HUES64 (cell line): ENCODE measurements at regions not wholly inside any gene's neighbourhood (a gene's known extent, or its start where the extent isn't known, plus 50 kb on each side); places are given as distances from the start of the nearest gene placed in this dataset.
"Not testable (repeated sequence)": the region's sequence is repeated elsewhere in the genome, so short reads cannot be mapped to it uniquely, and the experiment has no call there.

Source experiments
- H3K27ac ChIP-seq: 2 replicates; pipeline ENCODE4 v1.7.0; 2013; ENCODE audit warnings: low read depth, low read length, inconsistent platforms
- H3K27me3 ChIP-seq: 2 replicates; pipeline ENCODE4 v1.6.1; 2013; ENCODE audit warnings: mild to moderate bottlenecking, low read length; ENCODE audit not compliant: insufficient read depth
- H3K36me3 ChIP-seq: 2 replicates; pipeline ENCODE4 v1.6.1; 2013; ENCODE audit warnings: mild to moderate bottlenecking, low read length; ENCODE audit not compliant: insufficient read depth
- H3K4me1 ChIP-seq: 2 replicates; pipeline ENCODE4 v1.6.1; 2013; ENCODE audit warnings: mild to moderate bottlenecking, low read length, moderate library complexity; ENCODE audit not compliant: insufficient read depth
- H3K4me3 ChIP-seq: 2 replicates; pipeline ENCODE4 v1.5.1; 2013; ENCODE audit warnings: mild to moderate bottlenecking, low read length, moderate library complexity
- H3K9ac ChIP-seq: 2 replicates; pipeline ENCODE4 v1.6.1; 2013; ENCODE audit warnings: mild to moderate bottlenecking, low read depth, low read length
- H3K9me3 ChIP-seq: 2 replicates; pipeline ENCODE4 v1.6.1; 2013; ENCODE audit warnings: low read depth, low read length; ENCODE audit not compliant: insufficient read depth
- WGBS: fragments of 150-250, 120-280 bp; methylation state at CpG from one replicate; pipeline ENCODE4 v1.1.7; 2013; ENCODE audit warnings: missing lambda C conversion rate; 5-methylcytosine and 5-hydroxymethylcytosine counted together

DNA sequence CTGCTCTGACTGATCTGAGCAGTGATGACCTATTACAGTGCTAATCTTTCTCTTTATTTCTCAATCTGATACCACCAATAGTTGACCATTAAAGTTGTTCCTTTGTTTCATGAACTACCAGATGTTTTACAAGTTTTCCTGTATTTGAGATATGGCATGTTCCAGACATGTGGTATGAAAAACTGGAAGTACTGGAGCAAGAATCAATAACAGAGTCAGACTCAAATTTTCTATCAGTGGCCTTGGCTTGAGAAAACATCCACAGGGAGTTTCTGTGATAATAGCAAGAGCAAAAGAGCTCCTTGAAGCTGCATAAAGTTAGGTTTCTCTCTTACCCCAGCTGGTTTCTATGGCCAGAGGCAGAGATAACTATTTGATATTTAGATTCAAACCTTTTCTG lies 469.0 kb upstream of the STEAP1 start:
- Histone ChIP-seq H3K27me3 (no peaks in the 10 kb centered on the region), H3K4me3 (no peak overlapping the region), H3K27ac (no peak overlapping the region), H3K4me1 (no peaks in the 10 kb centered on the region), H3K9ac (no peak overlapping the region), H3K9me3 (peaks cover 17% of the 10 kb centered on the region; the same call in 1 of the 2 replicates), H3K36me3 (no peaks in the 10 kb centered on the region)

DNA sequence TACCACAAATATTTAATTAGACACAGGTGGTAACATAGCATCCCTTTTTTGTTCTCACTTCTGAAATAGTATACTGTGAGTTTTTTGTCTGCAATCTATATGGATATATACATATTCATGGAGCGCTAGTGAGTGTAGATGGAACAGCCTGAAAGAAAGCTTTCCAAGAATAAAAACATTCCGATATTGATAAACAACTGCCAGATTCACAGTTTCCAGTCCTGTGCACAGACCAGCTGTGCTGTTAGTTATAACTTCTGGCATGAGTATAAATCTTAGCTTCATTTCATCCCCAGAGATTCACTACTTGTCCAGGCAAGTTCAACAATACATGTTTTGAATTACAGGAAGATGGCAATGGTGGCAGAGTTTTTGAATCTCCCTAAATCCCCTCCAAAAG lies 467.1 kb upstream of the STEAP1 start:
- Histone ChIP-seq H3K27me3 (no peaks in the 10 kb centered on the region), H3K36me3 (no peaks in the 10 kb centered on the region), H3K4me1 (no peaks in the 10 kb centered on the region), H3K27ac (no peak overlapping the region), H3K9me3 (peaks cover 9% of the 10 kb centered on the region; the same call in 1 of the 2 replicates), H3K4me3 (no peak overlapping the region), H3K9ac (no peak overlapping the region)
- 100% methylated on average over 1 of the region's 2 CpGs for WGBS

DNA sequence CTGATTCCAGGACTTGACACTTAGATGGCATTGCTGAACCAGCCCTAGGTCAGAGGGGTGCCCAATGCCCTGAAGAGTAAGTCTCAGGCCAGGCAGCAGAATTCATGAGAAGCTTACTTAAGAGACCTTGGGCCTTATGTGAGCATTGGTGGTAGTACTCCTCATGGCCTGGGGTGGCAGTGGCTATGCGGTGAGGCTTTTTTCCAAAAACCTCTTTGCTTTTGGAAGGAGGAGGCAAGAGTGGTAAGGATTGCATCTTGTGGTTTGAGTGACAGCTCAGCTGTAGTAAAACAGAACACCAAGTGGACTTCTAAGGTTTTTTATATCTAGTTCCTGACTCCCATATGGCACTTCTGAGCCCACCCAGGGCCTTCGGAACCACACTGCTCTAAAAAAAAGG lies 459.0 kb upstream of the STEAP1 start:
- H3K27me3 ChIP-seq, result no peaks in the 10 kb centered on the region
- H3K4me3 ChIP-seq, result no peak overlapping the region
- H3K27ac ChIP-seq, result no peak overlapping the region
- no peaks in the 10 kb centered on the region for H3K4me1 ChIP-seq
- WGBS, result 96% methylated on average over 2 of the region's 2 CpGs
- H3K9me3 ChIP-seq, result peaks cover 47% of the 10 kb centered on the region
- no peak overlapping the region for H3K9ac ChIP-seq
- no peaks in the 10 kb centered on the region for H3K36me3 ChIP-seq

DNA sequence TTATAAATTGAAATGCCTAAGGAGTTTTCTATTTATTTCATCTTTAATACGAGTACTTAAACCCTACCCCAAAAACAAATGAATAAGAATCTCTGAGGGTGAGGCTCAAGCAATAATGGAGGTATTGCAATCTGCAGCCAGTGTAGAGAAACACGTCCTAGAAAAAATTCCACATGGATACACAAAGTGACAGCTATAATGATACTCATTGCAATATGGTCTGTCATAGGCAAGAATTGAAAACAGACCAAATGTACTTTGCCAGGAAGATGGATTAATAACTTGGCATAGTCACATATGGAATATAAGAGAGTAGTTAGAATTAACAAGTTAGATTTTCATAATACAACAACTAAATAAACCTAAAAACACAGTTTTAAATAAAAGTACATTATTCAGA lies 440.1 kb upstream of the STEAP1 start:
- no peak overlapping the region for H3K9ac ChIP-seq
- no peaks in the 10 kb centered on the region for H3K27me3 ChIP-seq
- 0 out of 2 replicates have a peak, but pooled peaks cover 9% of the 10 kb centered on the region for H3K9me3 ChIP-seq
- no peaks in the 10 kb centered on the region for H3K4me1 ChIP-seq
- H3K36me3 ChIP-seq, result no peaks in the 10 kb centered on the region
- 86% methylated on average over 1 of the region's 2 CpGs for WGBS
- H3K4me3 ChIP-seq, result no peak overlapping the region
- H3K27ac ChIP-seq, result no peak overlapping the region

DNA sequence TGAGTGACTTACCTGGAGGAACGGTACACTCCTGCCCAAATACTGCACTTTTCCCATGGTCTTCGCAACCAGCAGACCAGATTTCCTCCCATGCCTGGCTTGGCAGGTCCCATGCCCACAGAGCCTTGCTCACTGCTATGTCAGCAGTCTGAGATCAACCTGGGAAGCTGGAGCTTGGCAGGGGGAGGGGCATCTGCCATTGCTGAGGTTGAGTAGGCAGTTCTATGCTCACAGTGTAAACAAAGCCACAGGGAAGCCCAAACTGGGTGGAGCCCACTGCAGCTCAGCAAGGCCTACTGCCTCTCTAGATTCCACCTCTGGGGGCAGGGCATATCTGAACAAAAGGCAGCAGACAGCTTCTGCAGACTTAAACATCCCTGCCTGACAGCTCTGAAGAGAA lies 435.3 kb upstream of the STEAP1 start:
- WGBS, result 98% methylated on average over 2 of the region's 2 CpGs
- H3K9ac ChIP-seq, H3K27ac ChIP-seq, H3K36me3 ChIP-seq, H3K4me1 ChIP-seq, H3K27me3 ChIP-seq, H3K4me3 ChIP-seq: not testable (repeated sequence)
- peaks cover 17% of the 10 kb centered on the region; the same call in 1 of the 2 replicates for H3K9me3 ChIP-seq

DNA sequence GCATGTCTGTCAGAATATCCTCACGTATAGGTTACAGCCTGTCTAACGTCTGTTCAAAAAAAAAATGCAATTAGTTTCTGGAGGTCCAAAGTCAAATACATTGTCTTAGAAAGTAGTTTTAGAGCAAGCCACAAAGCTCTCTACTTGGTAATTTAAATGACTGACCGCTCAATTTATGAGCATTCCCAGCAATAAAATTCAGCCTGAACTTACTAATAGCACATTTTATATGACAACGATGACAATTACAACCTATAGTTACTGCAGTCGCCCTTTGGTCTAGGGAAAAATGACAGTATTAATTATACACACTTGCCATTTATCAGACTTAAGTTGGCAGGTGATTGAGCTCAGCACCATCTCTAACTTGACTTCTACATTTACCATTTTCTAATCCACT lies 425.8 kb upstream of the STEAP1 start:
- Histone ChIP-seq H3K4me1 (no peaks in the 10 kb centered on the region), H3K9ac (no peak overlapping the region), H3K27ac (no peak overlapping the region), H3K27me3 (no peaks in the 10 kb centered on the region), H3K9me3 (peaks cover under 1% of the 10 kb centered on the region; the same call in 1 of the 2 replicates), H3K4me3 (no peak overlapping the region), H3K36me3 (no peaks in the 10 kb centered on the region)
- 85% methylated on average over 5 of the region's 5 CpGs for WGBS

DNA sequence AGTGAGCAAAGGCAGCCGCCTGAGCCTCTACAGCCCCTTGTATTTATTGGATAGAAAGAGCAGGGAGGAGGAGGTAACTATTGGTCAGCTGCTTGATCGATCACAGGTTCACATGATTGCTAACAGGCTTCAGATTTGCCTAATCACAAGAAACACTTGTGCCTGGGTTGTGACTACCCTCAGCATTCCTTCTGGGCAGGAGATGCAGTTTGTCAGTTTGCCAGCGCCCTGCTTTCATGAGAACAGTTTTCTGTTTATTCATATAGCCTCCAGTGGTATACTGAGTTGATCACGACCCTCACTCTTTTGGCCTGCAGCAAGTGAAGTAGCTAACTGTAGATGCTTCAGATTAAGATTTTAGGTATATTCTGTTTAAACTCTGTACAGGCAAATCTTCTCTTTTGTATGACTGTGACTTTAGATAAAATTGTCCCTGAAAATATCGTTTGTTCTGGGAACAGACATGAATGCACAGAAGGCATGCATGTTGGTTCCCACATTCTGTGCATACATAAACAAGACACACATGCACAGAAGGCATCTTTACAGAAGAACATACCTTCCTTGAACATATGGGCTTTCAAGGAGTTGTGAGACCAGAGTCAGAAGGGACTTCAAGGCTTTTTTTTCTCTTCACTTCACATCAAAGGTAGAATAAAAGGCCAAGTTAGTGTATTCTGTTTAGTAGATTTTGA lies 422.4 kb upstream of the STEAP1 start:
- Histone ChIP-seq H3K4me3 (no peak overlapping the region), H3K27ac (no peak overlapping the region), H3K27me3 (no peaks in the 10 kb centered on the region), H3K9ac (no peak overlapping the region), H3K9me3 (peaks cover 12% of the 10 kb centered on the region; the same call in 1 of the 2 replicates), H3K36me3 (no peaks in the 10 kb centered on the region), H3K4me1 (no peaks in the 10 kb centered on the region)
- whole genome bisulfite sequencing, result 59% methylated on average over 5 of the region's 5 CpGs

DNA sequence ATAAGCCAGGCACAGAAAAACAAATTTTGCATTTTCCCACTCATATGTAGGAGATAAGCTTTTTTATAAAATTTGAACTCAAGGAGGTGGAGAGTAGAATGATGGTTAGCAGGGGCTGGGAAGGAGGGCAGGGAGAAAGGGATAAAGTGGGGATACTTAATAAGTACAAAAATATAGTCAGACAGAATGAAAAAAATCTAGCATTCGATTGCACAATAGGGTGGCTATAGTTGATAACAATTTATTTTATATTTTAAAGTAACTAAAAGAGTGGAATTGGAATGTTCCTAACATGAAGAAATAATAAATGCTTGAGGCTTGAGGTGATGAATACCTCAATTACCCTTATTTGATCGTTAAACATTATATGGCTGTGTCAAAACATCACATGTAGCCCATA lies 415.7 kb upstream of the STEAP1 start:
- no peaks in the 10 kb centered on the region for H3K4me1 ChIP-seq
- no peaks in the 10 kb centered on the region for H3K36me3 ChIP-seq
- H3K9ac ChIP-seq, result no peak overlapping the region
- WGBS, result no CpG with 5 or more reads among the region's 2 CpGs
- no peak overlapping the region for H3K27ac ChIP-seq
- H3K4me3 ChIP-seq, result no peak overlapping the region
- no peaks in the 10 kb centered on the region for H3K27me3 ChIP-seq
- H3K9me3 ChIP-seq, result peaks cover 23% of the 10 kb centered on the region

DNA sequence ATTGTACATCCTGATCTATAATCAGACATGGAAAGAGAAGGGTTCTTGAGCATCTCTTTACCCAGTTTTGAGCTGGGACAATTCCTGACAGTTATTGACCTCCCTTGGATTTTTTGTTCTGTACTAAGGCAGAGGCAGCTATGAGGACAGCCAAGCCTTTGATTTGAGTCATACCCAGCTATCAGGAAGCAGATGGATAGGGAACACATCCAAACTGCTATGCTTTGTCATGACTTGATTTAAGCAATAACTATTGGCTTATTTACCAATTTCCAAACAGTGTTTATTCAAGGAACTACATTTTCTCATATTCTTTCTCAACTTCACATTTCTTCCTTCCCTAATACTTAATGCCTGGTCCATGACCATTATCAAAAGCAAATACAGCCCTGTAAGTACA lies 396.4 kb upstream of the STEAP1 start:
- no peak overlapping the region for H3K9ac ChIP-seq
- no peaks in the 10 kb centered on the region for H3K36me3 ChIP-seq
- no peak overlapping the region for H3K4me3 ChIP-seq
- H3K27me3 ChIP-seq, result no peaks in the 10 kb centered on the region
- H3K4me1 ChIP-seq, result no peaks in the 10 kb centered on the region
- H3K27ac ChIP-seq, result no peak overlapping the region
- peaks cover 6% of the 10 kb centered on the region for H3K9me3 ChIP-seq

DNA sequence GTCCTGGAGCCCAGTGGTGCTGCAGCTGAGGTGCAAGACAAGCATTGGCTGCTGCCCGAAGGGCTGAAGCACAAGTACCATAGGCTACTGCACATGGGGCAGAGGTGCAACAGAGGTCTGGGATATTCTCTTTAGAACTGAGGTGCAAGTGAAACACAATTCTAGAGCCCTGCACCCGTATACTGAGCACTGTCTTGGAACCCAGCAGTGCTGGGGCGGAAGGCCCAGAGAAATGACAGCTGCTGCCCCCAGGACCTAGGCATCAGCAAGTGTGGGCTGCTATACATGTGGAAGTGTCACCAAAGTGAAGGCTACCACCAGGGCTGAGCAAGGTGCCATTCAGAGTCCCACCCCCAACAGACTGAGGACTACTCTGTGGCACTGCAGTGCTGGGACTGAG lies 393.6 kb upstream of the STEAP1 start:
- Histone ChIP-seq H3K27me3 (no peaks in the 10 kb centered on the region), H3K4me1 (no peaks in the 10 kb centered on the region), H3K36me3 (no peaks in the 10 kb centered on the region), H3K4me3 (no peak overlapping the region), H3K9me3 (peaks cover 6% of the 10 kb centered on the region), H3K27ac (no peak overlapping the region), H3K9ac (no peak overlapping the region)
- 89% methylated on average over 3 of the region's 3 CpGs for WGBS

DNA sequence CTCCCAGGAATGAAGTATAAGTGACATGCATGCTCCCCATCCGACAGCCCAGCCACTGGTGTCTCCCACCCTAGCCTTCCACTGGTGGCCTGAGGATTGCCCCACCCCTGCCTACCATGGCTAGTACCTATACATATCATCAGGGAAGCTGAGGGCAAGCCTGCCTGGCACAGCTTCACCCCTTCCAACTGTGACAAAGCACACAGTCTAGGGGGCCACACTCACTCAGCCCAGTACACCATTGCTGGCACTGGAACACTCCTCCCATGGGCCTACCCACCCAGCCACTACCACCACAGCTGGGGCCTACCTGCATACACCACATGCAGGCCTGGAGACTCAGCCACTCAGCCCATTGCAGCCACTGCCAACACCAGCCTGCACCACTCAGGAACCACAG lies 393.1 kb upstream of the STEAP1 start:
- Histone ChIP-seq H3K4me1 (no peaks in the 10 kb centered on the region), H3K27ac (no peak overlapping the region), H3K9ac (no peak overlapping the region), H3K4me3 (no peak overlapping the region), H3K27me3 (no peaks in the 10 kb centered on the region), H3K9me3 (peaks cover 7% of the 10 kb centered on the region; the same call in 1 of the 2 replicates), H3K36me3 (no peaks in the 10 kb centered on the region)
- 84% methylated on average over 1 of the region's 1 CpG for WGBS

DNA sequence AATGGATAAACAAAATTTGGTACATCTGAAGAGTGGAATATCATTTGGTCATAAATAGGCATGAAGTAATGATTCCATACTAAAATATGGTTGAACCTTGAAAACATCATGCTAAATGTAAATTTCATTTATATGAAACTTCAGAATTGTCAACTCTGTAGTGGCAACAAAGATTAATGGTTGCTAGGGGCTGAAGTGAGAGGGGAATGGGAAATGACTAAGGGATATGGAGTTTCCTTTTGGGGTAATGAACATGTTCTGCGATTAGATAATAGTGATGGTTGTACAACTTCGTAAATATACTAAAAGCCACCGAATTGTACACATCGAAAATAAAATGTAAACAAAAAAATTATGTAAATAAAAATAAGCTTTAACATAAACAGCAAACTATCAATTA lies 384.1 kb upstream of the STEAP1 start:
- H3K27ac ChIP-seq, result no peak overlapping the region
- H3K4me3 ChIP-seq, result no peak overlapping the region
- H3K27me3 ChIP-seq, result no peaks in the 10 kb centered on the region
- no peaks in the 10 kb centered on the region for H3K36me3 ChIP-seq
- H3K9me3 ChIP-seq, result peaks cover 12% of the 10 kb centered on the region; the same call in 1 of the 2 replicates
- no peak overlapping the region for H3K9ac ChIP-seq
- 86% methylated on average over 1 of the region's 4 CpGs for WGBS
- no peaks in the 10 kb centered on the region for H3K4me1 ChIP-seq
